ENCODE measurements at regions not wholly inside any gene's neighbourhood (a gene's known extent, or its start where the extent isn't known, plus 50 kb on each side); places are given as distances from the start of the nearest gene placed in this dataset.

DNA sequence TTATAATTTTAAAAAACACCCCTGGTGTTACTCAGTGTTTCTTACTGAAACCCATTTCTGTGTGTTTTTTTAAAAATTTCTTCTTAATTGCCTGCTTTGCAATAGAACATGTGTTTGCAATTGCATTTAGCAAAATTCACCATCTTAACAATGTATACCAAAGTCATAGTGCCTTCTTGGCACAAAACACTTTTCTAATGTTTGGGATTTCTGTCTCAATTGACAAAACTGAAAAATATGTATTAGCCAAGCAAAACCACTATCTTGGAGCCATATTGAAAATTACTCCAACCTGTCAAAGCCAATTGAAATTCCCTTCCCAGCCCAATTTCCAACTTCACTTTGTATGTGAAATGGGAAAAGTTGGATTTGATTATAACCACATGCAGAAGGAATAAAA is 88.4 kb upstream of the RSPO3 start:
- TF ChIP-seq, protein P1, sequence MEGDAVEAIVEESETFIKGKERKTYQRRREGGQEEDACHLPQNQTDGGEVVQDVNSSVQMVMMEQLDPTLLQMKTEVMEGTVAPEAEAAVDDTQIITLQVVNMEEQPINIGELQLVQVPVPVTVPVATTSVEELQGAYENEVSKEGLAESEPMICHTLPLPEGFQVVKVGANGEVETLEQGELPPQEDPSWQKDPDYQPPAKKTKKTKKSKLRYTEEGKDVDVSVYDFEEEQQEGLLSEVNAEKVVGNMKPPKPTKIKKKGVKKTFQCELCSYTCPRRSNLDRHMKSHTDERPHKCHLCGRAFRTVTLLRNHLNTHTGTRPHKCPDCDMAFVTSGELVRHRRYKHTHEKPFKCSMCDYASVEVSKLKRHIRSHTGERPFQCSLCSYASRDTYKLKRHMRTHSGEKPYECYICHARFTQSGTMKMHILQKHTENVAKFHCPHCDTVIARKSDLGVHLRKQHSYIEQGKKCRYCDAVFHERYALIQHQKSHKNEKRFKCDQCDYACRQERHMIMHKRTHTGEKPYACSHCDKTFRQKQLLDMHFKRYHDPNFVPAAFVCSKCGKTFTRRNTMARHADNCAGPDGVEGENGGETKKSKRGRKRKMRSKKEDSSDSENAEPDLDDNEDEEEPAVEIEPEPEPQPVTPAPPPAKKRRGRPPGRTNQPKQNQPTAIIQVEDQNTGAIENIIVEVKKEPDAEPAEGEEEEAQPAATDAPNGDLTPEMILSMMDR (conservative IDR thresholded peaks at IDR 0.05; ENCODE audit: low read depth in 2 of 2) = no peak
- no peak for TF ChIP-seq EZH2phosphoT487 (IDR thresholded peaks at IDR 0.05; ENCODE audit: unreplicated experiment)
- TF ChIP-seq EZH2 (IDR thresholded peaks at IDR 0.05; ENCODE audit: low read depth, unreplicated experiment) = no peak
- TF ChIP-seq POLR2AphosphoS5 (IDR thresholded peaks at IDR 0.05; ENCODE audit: low read depth) = no peak
- no peak for TF ChIP-seq JUNB (IDR thresholded peaks at IDR 0.05; ENCODE audit: unreplicated experiment)
- TF ChIP-seq, protein P2, sequence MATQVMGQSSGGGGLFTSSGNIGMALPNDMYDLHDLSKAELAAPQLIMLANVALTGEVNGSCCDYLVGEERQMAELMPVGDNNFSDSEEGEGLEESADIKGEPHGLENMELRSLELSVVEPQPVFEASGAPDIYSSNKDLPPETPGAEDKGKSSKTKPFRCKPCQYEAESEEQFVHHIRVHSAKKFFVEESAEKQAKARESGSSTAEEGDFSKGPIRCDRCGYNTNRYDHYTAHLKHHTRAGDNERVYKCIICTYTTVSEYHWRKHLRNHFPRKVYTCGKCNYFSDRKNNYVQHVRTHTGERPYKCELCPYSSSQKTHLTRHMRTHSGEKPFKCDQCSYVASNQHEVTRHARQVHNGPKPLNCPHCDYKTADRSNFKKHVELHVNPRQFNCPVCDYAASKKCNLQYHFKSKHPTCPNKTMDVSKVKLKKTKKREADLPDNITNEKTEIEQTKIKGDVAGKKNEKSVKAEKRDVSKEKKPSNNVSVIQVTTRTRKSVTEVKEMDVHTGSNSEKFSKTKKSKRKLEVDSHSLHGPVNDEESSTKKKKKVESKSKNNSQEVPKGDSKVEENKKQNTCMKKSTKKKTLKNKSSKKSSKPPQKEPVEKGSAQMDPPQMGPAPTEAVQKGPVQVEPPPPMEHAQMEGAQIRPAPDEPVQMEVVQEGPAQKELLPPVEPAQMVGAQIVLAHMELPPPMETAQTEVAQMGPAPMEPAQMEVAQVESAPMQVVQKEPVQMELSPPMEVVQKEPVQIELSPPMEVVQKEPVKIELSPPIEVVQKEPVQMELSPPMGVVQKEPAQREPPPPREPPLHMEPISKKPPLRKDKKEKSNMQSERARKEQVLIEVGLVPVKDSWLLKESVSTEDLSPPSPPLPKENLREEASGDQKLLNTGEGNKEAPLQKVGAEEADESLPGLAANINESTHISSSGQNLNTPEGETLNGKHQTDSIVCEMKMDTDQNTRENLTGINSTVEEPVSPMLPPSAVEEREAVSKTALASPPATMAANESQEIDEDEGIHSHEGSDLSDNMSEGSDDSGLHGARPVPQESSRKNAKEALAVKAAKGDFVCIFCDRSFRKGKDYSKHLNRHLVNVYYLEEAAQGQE (IDR thresholded peaks at IDR 0.05; ENCODE audit: unreplicated experiment) = no peak
- TF ChIP-seq CREB1 (CRISPR knock-in tag; IDR thresholded peaks at IDR 0.05; ENCODE audit: low read depth) = no peak
- no peak for TF ChIP-seq ZNF114 (CRISPR knock-in tag; IDR thresholded peaks at IDR 0.05)
- TF ChIP-seq NANOG (IDR thresholded peaks at IDR 0.05; ENCODE audit: borderline replicate concordance) = no peak
- TF ChIP-seq, protein P3, sequence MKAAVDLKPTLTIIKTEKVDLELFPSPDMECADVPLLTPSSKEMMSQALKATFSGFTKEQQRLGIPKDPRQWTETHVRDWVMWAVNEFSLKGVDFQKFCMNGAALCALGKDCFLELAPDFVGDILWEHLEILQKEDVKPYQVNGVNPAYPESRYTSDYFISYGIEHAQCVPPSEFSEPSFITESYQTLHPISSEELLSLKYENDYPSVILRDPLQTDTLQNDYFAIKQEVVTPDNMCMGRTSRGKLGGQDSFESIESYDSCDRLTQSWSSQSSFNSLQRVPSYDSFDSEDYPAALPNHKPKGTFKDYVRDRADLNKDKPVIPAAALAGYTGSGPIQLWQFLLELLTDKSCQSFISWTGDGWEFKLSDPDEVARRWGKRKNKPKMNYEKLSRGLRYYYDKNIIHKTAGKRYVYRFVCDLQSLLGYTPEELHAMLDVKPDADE (IDR thresholded peaks at IDR 0.05) = no peak
- no peak for TF ChIP-seq STAT1 (IDR thresholded peaks at IDR 0.05; ENCODE audit: unreplicated experiment)
- TF ChIP-seq, protein P4, sequence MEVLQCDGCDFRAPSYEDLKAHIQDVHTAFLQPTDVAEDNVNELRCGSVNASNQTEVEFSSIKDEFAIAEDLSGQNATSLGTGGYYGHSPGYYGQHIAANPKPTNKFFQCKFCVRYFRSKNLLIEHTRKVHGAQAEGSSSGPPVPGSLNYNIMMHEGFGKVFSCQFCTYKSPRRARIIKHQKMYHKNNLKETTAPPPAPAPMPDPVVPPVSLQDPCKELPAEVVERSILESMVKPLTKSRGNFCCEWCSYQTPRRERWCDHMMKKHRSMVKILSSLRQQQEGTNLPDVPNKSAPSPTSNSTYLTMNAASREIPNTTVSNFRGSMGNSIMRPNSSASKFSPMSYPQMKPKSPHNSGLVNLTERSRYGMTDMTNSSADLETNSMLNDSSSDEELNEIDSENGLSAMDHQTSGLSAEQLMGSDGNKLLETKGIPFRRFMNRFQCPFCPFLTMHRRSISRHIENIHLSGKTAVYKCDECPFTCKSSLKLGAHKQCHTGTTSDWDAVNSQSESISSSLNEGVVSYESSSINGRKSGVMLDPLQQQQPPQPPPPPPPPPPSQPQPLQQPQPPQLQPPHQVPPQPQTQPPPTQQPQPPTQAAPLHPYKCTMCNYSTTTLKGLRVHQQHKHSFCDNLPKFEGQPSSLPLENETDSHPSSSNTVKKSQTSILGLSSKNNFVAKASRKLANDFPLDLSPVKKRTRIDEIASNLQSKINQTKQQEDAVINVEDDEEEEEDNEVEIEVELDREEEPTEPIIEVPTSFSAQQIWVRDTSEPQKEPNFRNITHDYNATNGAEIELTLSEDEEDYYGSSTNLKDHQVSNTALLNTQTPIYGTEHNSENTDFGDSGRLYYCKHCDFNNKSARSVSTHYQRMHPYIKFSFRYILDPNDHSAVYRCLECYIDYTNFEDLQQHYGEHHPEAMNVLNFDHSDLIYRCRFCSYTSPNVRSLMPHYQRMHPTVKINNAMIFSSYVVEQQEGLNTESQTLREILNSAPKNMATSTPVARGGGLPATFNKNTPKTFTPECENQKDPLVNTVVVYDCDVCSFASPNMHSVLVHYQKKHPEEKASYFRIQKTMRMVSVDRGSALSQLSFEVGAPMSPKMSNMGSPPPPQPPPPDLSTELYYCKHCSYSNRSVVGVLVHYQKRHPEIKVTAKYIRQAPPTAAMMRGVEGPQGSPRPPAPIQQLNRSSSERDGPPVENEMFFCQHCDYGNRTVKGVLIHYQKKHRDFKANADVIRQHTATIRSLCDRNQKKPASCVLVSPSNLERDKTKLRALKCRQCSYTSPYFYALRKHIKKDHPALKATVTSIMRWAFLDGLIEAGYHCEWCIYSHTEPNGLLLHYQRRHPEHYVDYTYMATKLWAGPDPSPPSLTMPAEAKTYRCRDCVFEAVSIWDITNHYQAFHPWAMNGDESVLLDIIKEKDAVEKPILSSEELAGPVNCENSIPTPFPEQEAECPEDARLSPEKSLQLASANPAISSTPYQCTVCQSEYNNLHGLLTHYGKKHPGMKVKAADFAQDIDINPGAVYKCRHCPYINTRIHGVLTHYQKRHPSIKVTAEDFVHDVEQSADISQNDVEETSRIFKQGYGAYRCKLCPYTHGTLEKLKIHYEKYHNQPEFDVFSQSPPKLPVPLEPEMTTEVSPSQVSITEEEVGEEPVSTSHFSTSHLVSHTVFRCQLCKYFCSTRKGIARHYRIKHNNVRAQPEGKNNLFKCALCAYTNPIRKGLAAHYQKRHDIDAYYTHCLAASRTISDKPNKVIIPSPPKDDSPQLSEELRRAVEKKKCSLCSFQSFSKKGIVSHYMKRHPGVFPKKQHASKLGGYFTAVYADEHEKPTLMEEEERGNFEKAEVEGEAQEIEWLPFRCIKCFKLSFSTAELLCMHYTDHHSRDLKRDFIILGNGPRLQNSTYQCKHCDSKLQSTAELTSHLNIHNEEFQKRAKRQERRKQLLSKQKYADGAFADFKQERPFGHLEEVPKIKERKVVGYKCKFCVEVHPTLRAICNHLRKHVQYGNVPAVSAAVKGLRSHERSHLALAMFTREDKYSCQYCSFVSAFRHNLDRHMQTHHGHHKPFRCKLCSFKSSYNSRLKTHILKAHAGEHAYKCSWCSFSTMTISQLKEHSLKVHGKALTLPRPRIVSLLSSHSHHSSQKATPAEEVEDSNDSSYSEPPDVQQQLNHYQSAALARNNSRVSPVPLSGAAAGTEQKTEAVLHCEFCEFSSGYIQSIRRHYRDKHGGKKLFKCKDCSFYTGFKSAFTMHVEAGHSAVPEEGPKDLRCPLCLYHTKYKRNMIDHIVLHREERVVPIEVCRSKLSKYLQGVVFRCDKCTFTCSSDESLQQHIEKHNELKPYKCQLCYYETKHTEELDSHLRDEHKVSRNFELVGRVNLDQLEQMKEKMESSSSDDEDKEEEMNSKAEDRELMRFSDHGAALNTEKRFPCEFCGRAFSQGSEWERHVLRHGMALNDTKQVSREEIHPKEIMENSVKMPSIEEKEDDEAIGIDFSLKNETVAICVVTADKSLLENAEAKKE (CRISPR knock-in tag; IDR thresholded peaks at IDR 0.05) = no peak
- TF ChIP-seq ZNF331 (CRISPR knock-in tag; IDR thresholded peaks at IDR 0.05; ENCODE audit: low read depth) = no peak
